HCT116 (cell line): ENCODE measurements at regions not wholly inside any gene's neighbourhood (a gene's known extent, or its start where the extent isn't known, plus 50 kb on each side); places are given as distances from the start of the nearest gene placed in this dataset.

Experiments
- ATAC-seq: fragments of 200-7000 bp; cut with Tn5 transposase; 2 replicates; pipeline ENCODE4 v1.9.1; 2020; ENCODE audit warnings: mild to moderate bottlenecking, moderate library complexity
- BruUV-seq: library from RNA; stranded (reverse); fragments of 400-500 nt; replicated peaks from 2 replicates; lab custom pipeline; 2021; lab: Mats Ljungman, UMichigan
- CTCF ChIA-PET: fragments of 300-600 bp; sonication (Branson Sonifier 250); formaldehyde crosslinking; loops from one replicate; lab custom pipeline; 2021; ENCODE audit warnings: antibody characterized with exemption; lab: Charles Lee
- POLR2A ChIA-PET: fragments of 300-600, 350-600 bp; sonication (Branson Sonifier 250); formaldehyde crosslinking; loops from one replicate; lab custom pipeline; 2021; ENCODE audit warnings: antibody characterized with exemption; lab: Charles Lee
- RAD21 ChIA-PET, 2 experiments: fragments of 300-600 bp; sonication (Branson Sonifier 250); formaldehyde crosslinking; loops; one replicate each; lab custom pipeline; 2023; ENCODE audit warnings: low total read pairs in 2 of 2; ENCODE audit not compliant: uncharacterized antibody in 2 of 2, unreplicated experiment in 2 of 2, low non-redundant PET in 1 of 2; lab: Charles Lee
- DNase-seq: peaks from one replicate; pipeline ENCODE4 v3.0.0-alpha.2; 2010; ENCODE audit warnings: low read depth, low spot score
- H2AFZ ChIP-seq: fragments of 200-600 bp; shearing (Covaris generic), sonication (generic); 2 replicates; pipeline ENCODE4 v1.6.1; 2017; ENCODE audit warnings: low read depth, mixed run types, mixed read lengths, antibody characterized with exemption, low read length; ENCODE audit not compliant: poor library complexity, severe bottlenecking
- H3K27ac ChIP-seq: 2 replicates; pipeline ENCODE4 v1.5.1; 2012; ENCODE audit warnings: low read depth, low read length
- H3K27me3 ChIP-seq: fragments of 200-600 bp; sonication (generic); 2 replicates; pipeline ENCODE4 v1.6.1; 2016; ENCODE audit warnings: mixed run types, low read length, mixed read lengths; ENCODE audit not compliant: insufficient read depth
- H3K36me3 ChIP-seq, 2 experiments: fragments of 200-500 bp in 1 of 2; fragments of 200-600 bp in 1 of 2; sonication (Bioruptor generic) in 1 of 2; sonication (generic) in 1 of 2; 2 replicates each; pipeline versions ENCODE4 v1.5.1 to v1.6.1; 2014 to 2016; ENCODE audit warnings: low read length in 2 of 2, inconsistent platforms in 1 of 2, mixed read lengths in 1 of 2, mixed run types in 1 of 2; ENCODE audit not compliant: insufficient read depth in 2 of 2, control insufficient read depth in 1 of 2
- H3K4me1 ChIP-seq, 2 experiments: fragments of 200-600 bp in 1 of 2; sonication (generic) in 1 of 2; 2 replicates each; pipeline versions ENCODE4 v1.5.1 to v1.6.1; 2012 to 2017; ENCODE audit warnings: low read length in 2 of 2, inconsistent platforms in 1 of 2, mild to moderate bottlenecking in 1 of 2, mixed read lengths in 1 of 2, mixed run types in 1 of 2, moderate library complexity in 1 of 2; ENCODE audit not compliant: insufficient read depth in 2 of 2, control insufficient read depth in 1 of 2
- H3K4me2 ChIP-seq: fragments of 200-600 bp; sonication (generic); 2 replicates; pipeline ENCODE4 v1.6.1; 2017; ENCODE audit warnings: mixed run types, low read length, mixed read lengths
- H3K4me3 ChIP-seq, 2 experiments: fragments of 200-600 bp in 1 of 2; sonication (generic) in 1 of 2; replicated peaks in 1 of 2; 2 replicates each; pipeline ENCODE4 v1.5.1; 2011 to 2016; ENCODE audit warnings: low read length in 2 of 2, control low read depth in 1 of 2, low read depth in 1 of 2, mild to moderate bottlenecking in 1 of 2, mixed read lengths in 1 of 2, mixed run types in 1 of 2
- H3K79me2 ChIP-seq: fragments of 200-600 bp; sonication (generic); 2 replicates; pipeline ENCODE4 v1.6.1; 2017; ENCODE audit warnings: mild to moderate bottlenecking, mixed run types, low read length, moderate library complexity, mixed read lengths; ENCODE audit not compliant: insufficient read depth
- H3K9ac ChIP-seq: fragments of 200-600 bp; sonication (generic); 2 replicates; pipeline ENCODE4 v1.6.1; 2016; ENCODE audit warnings: low read length, mixed read lengths
- H3K9me2 ChIP-seq: fragments of 200-600 bp; sonication (generic), shearing (Covaris generic); 2 replicates; pipeline ENCODE4 v1.6.1; 2017; ENCODE audit warnings: mixed run types, mild to moderate bottlenecking, moderate library complexity; ENCODE audit not compliant: insufficient read depth
- H3K9me3 ChIP-seq, 2 experiments: fragments of 200-500 bp in 1 of 2; fragments of 200-600 bp in 1 of 2; sonication (Bioruptor generic) in 1 of 2; sonication (generic) in 1 of 2; 2 replicates each; pipeline ENCODE4 v1.6.1; 2014 to 2017; ENCODE audit warnings: low read length in 2 of 2, mixed read lengths in 2 of 2, inconsistent platforms in 1 of 2, low read depth in 1 of 2, mild to moderate bottlenecking in 1 of 2, mixed run types in 1 of 2, moderate library complexity in 1 of 2; ENCODE audit not compliant: control insufficient read depth in 1 of 2, insufficient read depth in 1 of 2
- H4K20me1 ChIP-seq: fragments of 200-600 bp; sonication (generic), shearing (Covaris generic); 2 replicates; pipeline ENCODE4 v1.6.1; 2017; ENCODE audit warnings: mixed run types, mild to moderate bottlenecking, moderate library complexity; ENCODE audit not compliant: insufficient read depth
- ATF3 ChIP-seq: IDR thresholded peaks from 2 replicates; pipeline ENCODE4 v1.6.1; 2012
- CBX3 ChIP-seq: IDR thresholded peaks from 2 replicates; pipeline ENCODE4 v1.6.1; 2012; ENCODE audit warnings: low read depth
- ELF1 ChIP-seq: IDR thresholded peaks from 2 replicates; pipeline ENCODE4 v1.6.1; 2012; ENCODE audit warnings: low read depth, borderline replicate concordance
- EZH2 ChIP-seq: fragments of 200-600 bp; sonication (generic); IDR thresholded peaks from 2 replicates; pipeline ENCODE4 v1.6.1; 2017; ENCODE audit warnings: antibody characterized with exemption, mixed run types
- JUND ChIP-seq: IDR thresholded peaks from 2 replicates; pipeline ENCODE4 v1.6.1; 2012
- MAX ChIP-seq: IDR thresholded peaks from 2 replicates; pipeline ENCODE4 v1.6.1; 2012
- POLR2AphosphoS5 ChIP-seq: IDR thresholded peaks from 2 replicates; pipeline ENCODE4 v1.6.1; 2011; ENCODE audit warnings: mild to moderate bottlenecking, low read depth, low read length, moderate library complexity
- REST ChIP-seq: IDR thresholded peaks from 2 replicates; pipeline ENCODE4 v1.6.1; 2012; ENCODE audit warnings: low read depth
- SIN3A ChIP-seq: IDR thresholded peaks from 2 replicates; pipeline ENCODE4 v1.6.1; 2012; ENCODE audit warnings: low read depth
- YY1 ChIP-seq: IDR thresholded peaks from 2 replicates; pipeline ENCODE4 v1.6.1; 2011; ENCODE audit warnings: low read length, low read depth, moderate library complexity, mild to moderate bottlenecking; ENCODE audit not compliant: insufficient replicate concordance; ENCODE audit errors: extremely low read depth
- ZFX ChIP-seq: fragments of 450-650 bp; IDR thresholded peaks from 2 replicates; pipeline ENCODE4 v1.6.1; 2017
- ZNF274 ChIP-seq: fragments of 200-500 bp; sonication (Bioruptor generic); IDR thresholded peaks from 2 replicates; pipeline ENCODE4 v1.6.1; 2014; ENCODE audit warnings: mild to moderate bottlenecking, low read depth, low read length, inconsistent platforms
- intact Hi-C: fragments of 100-400 bp; cut with micrococcal nuclease; formaldehyde crosslinking; loops from 2 replicates; pipeline ENCODE4 v1.10.0; 2022

DNA sequence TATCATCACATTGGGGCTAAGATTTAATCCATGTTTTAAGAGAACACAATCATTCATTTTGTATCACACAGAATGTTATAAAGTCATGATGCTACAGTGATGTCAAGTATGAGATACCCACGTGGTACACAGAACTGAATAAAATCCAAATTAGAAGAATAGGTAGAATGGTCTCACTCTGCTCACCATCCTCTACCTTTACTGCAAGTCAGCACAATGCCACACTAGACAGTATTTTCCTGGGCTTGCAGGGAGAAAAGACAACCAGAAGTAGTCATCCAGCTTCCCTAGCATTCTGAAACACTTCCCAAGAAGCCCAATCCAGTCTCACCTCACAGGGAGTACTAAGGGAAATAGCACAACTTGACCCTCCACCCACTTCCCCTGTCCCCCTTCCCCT is 856.2 kb upstream of the NRXN1 start:
- no peaks in the 10 kb centered on the region for H4K20me1 ChIP-seq
- no peak for DNase-seq
- no TSS peak for BruUV-seq
- H3K4me2 ChIP-seq, result no peak overlapping the region
- no peak for ATAC-seq
- peaks cover 0 to 3% of the 10 kb centered on the region in 2 experiments; a peak in 1 of 4 replicates for H3K9me3 ChIP-seq
- RAD21 ChIA-PET, result no interaction called here
- no peaks in the 10 kb centered on the region for H3K79me2 ChIP-seq
- intact Hi-C loops, result no loop called here
- CTCF ChIA-PET, result no interaction called here
- no peaks in the 10 kb centered on the region for H3K27me3 ChIP-seq
- H3K9me2 ChIP-seq, result no peaks in the 10 kb centered on the region
- H3K9ac ChIP-seq, result no peak overlapping the region
- no peak overlapping the region for H2AFZ ChIP-seq
- no peak overlapping the region for H3K27ac ChIP-seq
- no peaks in the 10 kb centered on the region for H3K4me1 ChIP-seq
- TF ChIP-seq ATF3 (no peak), ZNF274 (no peak), JUND (no peak), ZFX (no peak), SIN3A (no peak), ELF1 (no peak), EZH2 (no peak), POLR2AphosphoS5 (no peak), CBX3 (no peak), YY1 (no peak)
- H3K4me3 ChIP-seq, result no peak overlapping the region
- POLR2A ChIA-PET, result no interaction called here
- H3K36me3 ChIP-seq, result no peaks in the 10 kb centered on the region

GRCh38 chr2:51881673-51882072 is 849.7 kb upstream of the NRXN1 start:
- ChIA-PET POLR2A (no interaction called here), RAD21 (no interaction called here)
- H3K4me1 ChIP-seq, result no peaks in the 10 kb centered on the region
- no peak overlapping the region for H3K9ac ChIP-seq
- intact Hi-C loops, result no loop called here
- no peaks in the 10 kb centered on the region for H3K36me3 ChIP-seq
- H3K4me3 ChIP-seq, result no peak overlapping the region
- H3K9me3 ChIP-seq, result no peaks in the 10 kb centered on the region
- no peaks in the 10 kb centered on the region for H3K27me3 ChIP-seq
- H3K27ac ChIP-seq, result no peak overlapping the region
- H2AFZ ChIP-seq, result no peak overlapping the region
- DNase-seq (no peak), ATAC-seq (no peak)
- no peaks in the 10 kb centered on the region for H3K79me2 ChIP-seq
- no TSS peak for BruUV-seq
- TF ChIP-seq MAX (no peak), REST (peak; percentile 30)
- TF ChIP-seq, all 23 proteins: peak for 1
- Histone ChIP-seq H3K4me2 (no peak overlapping the region), H3K9me2 (no peaks in the 10 kb centered on the region), H4K20me1 (no peaks in the 10 kb centered on the region)
- CTCF ChIA-PET, result no interaction called here
